WTC11 (cell line): ENCODE measurements at regions not wholly inside any gene's neighbourhood (a gene's known extent, or its start where the extent isn't known, plus 50 kb on each side); places are given as distances from the start of the nearest gene placed in this dataset.

Experiments used
- NR3C1 ChIP-seq: sonication (generic); formaldehyde crosslinking; conservative IDR thresholded peaks from 2 replicates; pipeline ENCODE4 v1.8.1; 2023; ENCODE audit warnings: low read depth, mild to moderate bottlenecking, missing genetic modification reagents
- PRRX2 ChIP-seq: fragments of 250-450 bp; sonication (Bioruptor Pico); IDR thresholded peaks from 2 replicates; pipeline ENCODE4 v1.8.0; 2021; ENCODE audit warnings: mild to moderate bottlenecking
- SP1 ChIP-seq: sonication (generic); formaldehyde crosslinking; conservative IDR thresholded peaks from 2 replicates; pipeline ENCODE4 v1.8.1; 2022; ENCODE audit warnings: missing genetic modification reagents
- TP53 ChIP-seq: sonication (generic); formaldehyde crosslinking; IDR thresholded peaks from 2 replicates; pipeline ENCODE4 v1.8.1; 2023; ENCODE audit warnings: mild to moderate bottlenecking, missing genetic modification reagents
- TF ChIP-seq, protein P1 (sequence below): fragments of 200-600 bp; IDR thresholded peaks from 2 replicates; pipeline ENCODE4 v1.8.0; 2022; ENCODE audit warnings: antibody characterized with exemption
- TF ChIP-seq, protein P2 (sequence below): sonication (generic); formaldehyde crosslinking; IDR thresholded peaks from 2 replicates; pipeline ENCODE4 v1.8.0; 2022; ENCODE audit warnings: mild to moderate bottlenecking, missing genetic modification reagents
- TF ChIP-seq, protein P3 (sequence below): sonication (generic); formaldehyde crosslinking; IDR thresholded peaks from 2 replicates; pipeline ENCODE4 v1.8.1; 2022; ENCODE audit warnings: mild to moderate bottlenecking, missing genetic modification reagents, moderate library complexity, borderline replicate concordance
- TF ChIP-seq, protein P4 (sequence below): sonication (generic); formaldehyde crosslinking; IDR thresholded peaks from 2 replicates; pipeline ENCODE4 v1.8.1; 2022; ENCODE audit warnings: low read depth, missing genetic modification reagents, borderline replicate concordance
- TF ChIP-seq, protein P5 (sequence below): sonication (generic); formaldehyde crosslinking; IDR thresholded peaks from 2 replicates; pipeline ENCODE4 v1.8.1; 2023; ENCODE audit warnings: mild to moderate bottlenecking, missing genetic modification reagents
- TF ChIP-seq, protein P6 (sequence below): sonication (generic); formaldehyde crosslinking; IDR thresholded peaks from 2 replicates; pipeline ENCODE4 v1.8.1; 2023; ENCODE audit warnings: mild to moderate bottlenecking, moderate library complexity, missing genetic modification reagents
- TF ChIP-seq, protein P7 (sequence below): fragments of 250-450 bp; sonication (Bioruptor Pico); IDR thresholded peaks from 2 replicates; pipeline ENCODE4 v1.9.0; 2021; ENCODE audit warnings: mild to moderate bottlenecking, borderline replicate concordance

DNA sequence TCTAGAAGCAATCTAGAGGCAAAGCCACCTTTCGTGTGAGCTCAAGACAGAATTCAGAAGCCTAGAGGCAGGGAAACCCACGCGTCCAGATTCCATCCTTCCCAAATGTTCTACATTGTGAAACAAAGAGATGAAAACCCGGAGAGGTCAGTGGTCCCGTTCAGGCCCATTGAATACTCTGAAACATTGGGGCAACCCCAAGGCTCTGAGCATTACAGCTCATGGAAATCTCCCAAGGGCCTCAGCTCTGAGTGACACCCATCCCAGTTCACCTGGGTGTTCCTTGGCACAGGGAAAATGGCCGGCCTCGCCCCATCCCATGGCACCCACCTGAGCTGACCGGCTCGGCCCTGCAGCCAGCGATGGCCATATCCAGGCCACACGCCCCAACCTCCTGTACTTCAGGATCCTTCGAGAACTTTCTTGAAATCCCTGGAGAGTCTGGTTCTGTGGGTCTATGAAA is 128.6 kb upstream of the FGF3 start:
- TF ChIP-seq, protein P1, sequence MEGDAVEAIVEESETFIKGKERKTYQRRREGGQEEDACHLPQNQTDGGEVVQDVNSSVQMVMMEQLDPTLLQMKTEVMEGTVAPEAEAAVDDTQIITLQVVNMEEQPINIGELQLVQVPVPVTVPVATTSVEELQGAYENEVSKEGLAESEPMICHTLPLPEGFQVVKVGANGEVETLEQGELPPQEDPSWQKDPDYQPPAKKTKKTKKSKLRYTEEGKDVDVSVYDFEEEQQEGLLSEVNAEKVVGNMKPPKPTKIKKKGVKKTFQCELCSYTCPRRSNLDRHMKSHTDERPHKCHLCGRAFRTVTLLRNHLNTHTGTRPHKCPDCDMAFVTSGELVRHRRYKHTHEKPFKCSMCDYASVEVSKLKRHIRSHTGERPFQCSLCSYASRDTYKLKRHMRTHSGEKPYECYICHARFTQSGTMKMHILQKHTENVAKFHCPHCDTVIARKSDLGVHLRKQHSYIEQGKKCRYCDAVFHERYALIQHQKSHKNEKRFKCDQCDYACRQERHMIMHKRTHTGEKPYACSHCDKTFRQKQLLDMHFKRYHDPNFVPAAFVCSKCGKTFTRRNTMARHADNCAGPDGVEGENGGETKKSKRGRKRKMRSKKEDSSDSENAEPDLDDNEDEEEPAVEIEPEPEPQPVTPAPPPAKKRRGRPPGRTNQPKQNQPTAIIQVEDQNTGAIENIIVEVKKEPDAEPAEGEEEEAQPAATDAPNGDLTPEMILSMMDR: no peak
- TF ChIP-seq TP53 (CRISPR knock-in tag): no peak
- TF ChIP-seq, protein P2, sequence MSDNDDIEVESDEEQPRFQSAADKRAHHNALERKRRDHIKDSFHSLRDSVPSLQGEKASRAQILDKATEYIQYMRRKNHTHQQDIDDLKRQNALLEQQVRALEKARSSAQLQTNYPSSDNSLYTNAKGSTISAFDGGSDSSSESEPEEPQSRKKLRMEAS (CRISPR knock-in tag): no peak
- TF ChIP-seq, protein P3, sequence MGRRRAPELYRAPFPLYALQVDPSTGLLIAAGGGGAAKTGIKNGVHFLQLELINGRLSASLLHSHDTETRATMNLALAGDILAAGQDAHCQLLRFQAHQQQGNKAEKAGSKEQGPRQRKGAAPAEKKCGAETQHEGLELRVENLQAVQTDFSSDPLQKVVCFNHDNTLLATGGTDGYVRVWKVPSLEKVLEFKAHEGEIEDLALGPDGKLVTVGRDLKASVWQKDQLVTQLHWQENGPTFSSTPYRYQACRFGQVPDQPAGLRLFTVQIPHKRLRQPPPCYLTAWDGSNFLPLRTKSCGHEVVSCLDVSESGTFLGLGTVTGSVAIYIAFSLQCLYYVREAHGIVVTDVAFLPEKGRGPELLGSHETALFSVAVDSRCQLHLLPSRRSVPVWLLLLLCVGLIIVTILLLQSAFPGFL (CRISPR knock-in tag): no peak
- no peak for TF ChIP-seq NR3C1 (CRISPR knock-in tag)
- TF ChIP-seq, protein P4, sequence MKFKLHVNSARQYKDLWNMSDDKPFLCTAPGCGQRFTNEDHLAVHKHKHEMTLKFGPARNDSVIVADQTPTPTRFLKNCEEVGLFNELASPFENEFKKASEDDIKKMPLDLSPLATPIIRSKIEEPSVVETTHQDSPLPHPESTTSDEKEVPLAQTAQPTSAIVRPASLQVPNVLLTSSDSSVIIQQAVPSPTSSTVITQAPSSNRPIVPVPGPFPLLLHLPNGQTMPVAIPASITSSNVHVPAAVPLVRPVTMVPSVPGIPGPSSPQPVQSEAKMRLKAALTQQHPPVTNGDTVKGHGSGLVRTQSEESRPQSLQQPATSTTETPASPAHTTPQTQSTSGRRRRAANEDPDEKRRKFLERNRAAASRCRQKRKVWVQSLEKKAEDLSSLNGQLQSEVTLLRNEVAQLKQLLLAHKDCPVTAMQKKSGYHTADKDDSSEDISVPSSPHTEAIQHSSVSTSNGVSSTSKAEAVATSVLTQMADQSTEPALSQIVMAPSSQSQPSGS (CRISPR knock-in tag): no peak
- TF ChIP-seq, protein P5, sequence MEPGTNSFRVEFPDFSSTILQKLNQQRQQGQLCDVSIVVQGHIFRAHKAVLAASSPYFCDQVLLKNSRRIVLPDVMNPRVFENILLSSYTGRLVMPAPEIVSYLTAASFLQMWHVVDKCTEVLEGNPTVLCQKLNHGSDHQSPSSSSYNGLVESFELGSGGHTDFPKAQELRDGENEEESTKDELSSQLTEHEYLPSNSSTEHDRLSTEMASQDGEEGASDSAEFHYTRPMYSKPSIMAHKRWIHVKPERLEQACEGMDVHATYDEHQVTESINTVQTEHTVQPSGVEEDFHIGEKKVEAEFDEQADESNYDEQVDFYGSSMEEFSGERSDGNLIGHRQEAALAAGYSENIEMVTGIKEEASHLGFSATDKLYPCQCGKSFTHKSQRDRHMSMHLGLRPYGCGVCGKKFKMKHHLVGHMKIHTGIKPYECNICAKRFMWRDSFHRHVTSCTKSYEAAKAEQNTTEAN (CRISPR knock-in tag): no peak
- no peak for TF ChIP-seq SP1 (CRISPR knock-in tag)
- TF ChIP-seq, protein P6, sequence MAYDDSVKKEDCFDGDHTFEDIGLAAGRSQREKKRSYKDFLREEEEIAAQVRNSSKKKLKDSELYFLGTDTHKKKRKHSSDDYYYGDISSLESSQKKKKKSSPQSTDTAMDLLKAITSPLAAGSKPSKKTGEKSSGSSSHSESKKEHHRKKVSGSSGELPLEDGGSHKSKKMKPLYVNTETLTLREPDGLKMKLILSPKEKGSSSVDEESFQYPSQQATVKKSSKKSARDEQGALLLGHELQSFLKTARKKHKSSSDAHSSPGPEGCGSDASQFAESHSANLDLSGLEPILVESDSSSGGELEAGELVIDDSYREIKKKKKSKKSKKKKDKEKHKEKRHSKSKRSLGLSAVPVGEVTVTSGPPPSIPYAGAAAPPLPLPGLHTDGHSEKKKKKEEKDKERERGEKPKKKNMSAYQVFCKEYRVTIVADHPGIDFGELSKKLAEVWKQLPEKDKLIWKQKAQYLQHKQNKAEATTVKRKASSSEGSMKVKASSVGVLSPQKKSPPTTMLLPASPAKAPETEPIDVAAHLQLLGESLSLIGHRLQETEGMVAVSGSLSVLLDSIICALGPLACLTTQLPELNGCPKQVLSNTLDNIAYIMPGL: no peak
- TF ChIP-seq PRRX2 (CRISPR knock-in tag): no peak
- TF ChIP-seq, protein P7, sequence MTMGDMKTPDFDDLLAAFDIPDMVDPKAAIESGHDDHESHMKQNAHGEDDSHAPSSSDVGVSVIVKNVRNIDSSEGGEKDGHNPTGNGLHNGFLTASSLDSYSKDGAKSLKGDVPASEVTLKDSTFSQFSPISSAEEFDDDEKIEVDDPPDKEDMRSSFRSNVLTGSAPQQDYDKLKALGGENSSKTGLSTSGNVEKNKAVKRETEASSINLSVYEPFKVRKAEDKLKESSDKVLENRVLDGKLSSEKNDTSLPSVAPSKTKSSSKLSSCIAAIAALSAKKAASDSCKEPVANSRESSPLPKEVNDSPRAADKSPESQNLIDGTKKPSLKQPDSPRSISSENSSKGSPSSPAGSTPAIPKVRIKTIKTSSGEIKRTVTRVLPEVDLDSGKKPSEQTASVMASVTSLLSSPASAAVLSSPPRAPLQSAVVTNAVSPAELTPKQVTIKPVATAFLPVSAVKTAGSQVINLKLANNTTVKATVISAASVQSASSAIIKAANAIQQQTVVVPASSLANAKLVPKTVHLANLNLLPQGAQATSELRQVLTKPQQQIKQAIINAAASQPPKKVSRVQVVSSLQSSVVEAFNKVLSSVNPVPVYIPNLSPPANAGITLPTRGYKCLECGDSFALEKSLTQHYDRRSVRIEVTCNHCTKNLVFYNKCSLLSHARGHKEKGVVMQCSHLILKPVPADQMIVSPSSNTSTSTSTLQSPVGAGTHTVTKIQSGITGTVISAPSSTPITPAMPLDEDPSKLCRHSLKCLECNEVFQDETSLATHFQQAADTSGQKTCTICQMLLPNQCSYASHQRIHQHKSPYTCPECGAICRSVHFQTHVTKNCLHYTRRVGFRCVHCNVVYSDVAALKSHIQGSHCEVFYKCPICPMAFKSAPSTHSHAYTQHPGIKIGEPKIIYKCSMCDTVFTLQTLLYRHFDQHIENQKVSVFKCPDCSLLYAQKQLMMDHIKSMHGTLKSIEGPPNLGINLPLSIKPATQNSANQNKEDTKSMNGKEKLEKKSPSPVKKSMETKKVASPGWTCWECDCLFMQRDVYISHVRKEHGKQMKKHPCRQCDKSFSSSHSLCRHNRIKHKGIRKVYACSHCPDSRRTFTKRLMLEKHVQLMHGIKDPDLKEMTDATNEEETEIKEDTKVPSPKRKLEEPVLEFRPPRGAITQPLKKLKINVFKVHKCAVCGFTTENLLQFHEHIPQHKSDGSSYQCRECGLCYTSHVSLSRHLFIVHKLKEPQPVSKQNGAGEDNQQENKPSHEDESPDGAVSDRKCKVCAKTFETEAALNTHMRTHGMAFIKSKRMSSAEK (CRISPR knock-in tag): no peak
